SJSA1 (cell line): ENCODE measurements at regions not wholly inside any gene's neighbourhood (a gene's known extent, or its start where the extent isn't known, plus 50 kb on each side); places are given as distances from the start of the nearest gene placed in this dataset.
A peak's percentile ranks its signal among the peaks of the same experiment; 100 is the strongest.

Source experiments
- DNase-seq, 2 experiments: peaks; one replicate each; pipeline ENCODE4 v3.0.0-alpha.2; 2015 to 2020; ENCODE audit warnings: low spot score in 2 of 2, low read depth in 1 of 2
- H3K27ac ChIP-seq: fragments of 250-450 bp; sonication (Bioruptor Pico); 2 replicates; pipeline ENCODE4 v1.5.1; 2020; ENCODE audit warnings: mild to moderate bottlenecking, moderate library complexity
- H3K27me3 ChIP-seq: fragments of 250-450 bp; sonication (Bioruptor Pico); replicated peaks from 2 replicates; pipeline ENCODE4 v1.5.1; 2020; ENCODE audit warnings: mild to moderate bottlenecking, moderate library complexity
- H3K36me3 ChIP-seq: fragments of 250-450 bp; sonication (Bioruptor Pico); 2 replicates; pipeline ENCODE4 v1.5.1; 2020; ENCODE audit warnings: mild to moderate bottlenecking
- H3K4me1 ChIP-seq: fragments of 250-450 bp; sonication (Bioruptor Pico); replicated peaks from 2 replicates; pipeline ENCODE4 v1.6.1; 2021; ENCODE audit warnings: mild to moderate bottlenecking
- H3K4me3 ChIP-seq: fragments of 250-450 bp; sonication (Bioruptor Pico); 2 replicates; pipeline ENCODE4 v1.5.1; 2020; ENCODE audit warnings: mild to moderate bottlenecking
- H3K9me3 ChIP-seq: fragments of 250-450 bp; sonication (Bioruptor Pico); replicated peaks from 2 replicates; pipeline ENCODE4 v1.5.1; 2020; ENCODE audit warnings: mild to moderate bottlenecking

DNA sequence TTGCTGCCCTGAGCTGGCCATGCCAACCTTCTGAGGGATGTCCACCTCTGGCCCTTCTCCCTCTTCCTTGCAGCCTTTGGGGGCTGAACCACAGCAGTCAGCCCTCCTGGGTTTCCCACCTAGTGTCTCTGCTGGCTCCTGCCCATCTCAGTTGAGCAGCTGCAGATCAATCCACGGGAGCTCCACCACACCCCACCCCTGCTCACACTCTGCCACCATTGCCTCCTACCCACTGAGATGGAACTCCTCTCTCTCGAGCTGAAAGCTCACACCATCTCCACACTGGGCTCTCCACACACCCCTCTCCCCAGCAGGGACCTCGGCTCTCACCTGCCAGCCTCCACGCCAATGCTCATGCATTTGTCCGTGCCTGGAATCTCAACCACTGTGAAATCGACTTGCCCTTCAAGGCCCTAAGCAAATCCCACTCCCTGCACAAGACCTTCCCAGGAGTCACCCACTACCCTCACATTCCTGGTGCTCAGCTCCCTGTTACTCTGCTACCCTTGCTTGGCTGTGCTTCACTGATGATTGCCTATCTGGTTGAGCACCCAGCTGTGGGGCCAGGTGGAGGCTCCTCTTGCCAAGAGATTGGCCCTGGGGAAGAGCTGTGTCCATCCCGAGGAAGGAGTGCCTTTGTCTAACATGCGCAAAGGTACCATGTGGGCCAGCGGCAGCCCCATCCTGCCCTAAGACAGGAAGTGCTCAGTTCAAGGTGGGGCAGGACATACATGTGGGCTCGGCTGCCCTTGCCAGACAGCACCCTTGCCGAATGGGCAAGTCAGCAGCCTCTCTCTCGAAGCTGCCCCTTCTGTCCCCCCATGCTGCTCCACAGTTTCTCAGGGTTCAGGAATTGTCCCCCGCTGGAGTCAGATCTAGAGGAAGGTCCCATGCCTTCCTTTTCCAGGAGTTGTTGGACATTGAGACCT is 208.7 kb downstream of the CYP26B1 start:
- no peaks in the 10 kb centered on the region for H3K4me1 ChIP-seq
- no peaks in the 10 kb centered on the region for H3K36me3 ChIP-seq
- DNase-seq = peak in 1 of 2 experiments; percentile 28
- no peak overlapping the region for H3K27ac ChIP-seq
- H3K27me3 ChIP-seq = no peaks in the 10 kb centered on the region
- no peaks in the 10 kb centered on the region for H3K9me3 ChIP-seq
- H3K4me3 ChIP-seq = no peak overlapping the region

- Histone ChIP-seq H3K9me3 (no peaks in the 10 kb centered on the region), H3K27me3 (no peaks in the 10 kb centered on the region), H3K36me3 (no peaks in the 10 kb centered on the region)
These were observed 209.6 kb downstream of the CYP26B1 start for GRCh38 chr2:71938108-71938507.

GRCh38 chr2:71937396-71937795 is 210.3 kb downstream of the CYP26B1 start:
- no peaks in the 10 kb centered on the region for H3K27me3 ChIP-seq
- H3K9me3 ChIP-seq = no peaks in the 10 kb centered on the region
- H3K27ac ChIP-seq = no peak overlapping the region
- H3K4me3 ChIP-seq = no peak overlapping the region
- no peaks in the 10 kb centered on the region for H3K4me1 ChIP-seq
- no peaks in the 10 kb centered on the region for H3K36me3 ChIP-seq
- no peak for DNase-seq

More at GRCh38 chr2:71938108-71938507, 209.6 kb downstream of the CYP26B1 start:
- Histone ChIP-seq H3K4me3 (no peak overlapping the region), H3K4me1 (no peaks in the 10 kb centered on the region), H3K27ac (no peak overlapping the region)
- peak in 1 of 2 experiments; percentile 39 for DNase-seq

DNA sequence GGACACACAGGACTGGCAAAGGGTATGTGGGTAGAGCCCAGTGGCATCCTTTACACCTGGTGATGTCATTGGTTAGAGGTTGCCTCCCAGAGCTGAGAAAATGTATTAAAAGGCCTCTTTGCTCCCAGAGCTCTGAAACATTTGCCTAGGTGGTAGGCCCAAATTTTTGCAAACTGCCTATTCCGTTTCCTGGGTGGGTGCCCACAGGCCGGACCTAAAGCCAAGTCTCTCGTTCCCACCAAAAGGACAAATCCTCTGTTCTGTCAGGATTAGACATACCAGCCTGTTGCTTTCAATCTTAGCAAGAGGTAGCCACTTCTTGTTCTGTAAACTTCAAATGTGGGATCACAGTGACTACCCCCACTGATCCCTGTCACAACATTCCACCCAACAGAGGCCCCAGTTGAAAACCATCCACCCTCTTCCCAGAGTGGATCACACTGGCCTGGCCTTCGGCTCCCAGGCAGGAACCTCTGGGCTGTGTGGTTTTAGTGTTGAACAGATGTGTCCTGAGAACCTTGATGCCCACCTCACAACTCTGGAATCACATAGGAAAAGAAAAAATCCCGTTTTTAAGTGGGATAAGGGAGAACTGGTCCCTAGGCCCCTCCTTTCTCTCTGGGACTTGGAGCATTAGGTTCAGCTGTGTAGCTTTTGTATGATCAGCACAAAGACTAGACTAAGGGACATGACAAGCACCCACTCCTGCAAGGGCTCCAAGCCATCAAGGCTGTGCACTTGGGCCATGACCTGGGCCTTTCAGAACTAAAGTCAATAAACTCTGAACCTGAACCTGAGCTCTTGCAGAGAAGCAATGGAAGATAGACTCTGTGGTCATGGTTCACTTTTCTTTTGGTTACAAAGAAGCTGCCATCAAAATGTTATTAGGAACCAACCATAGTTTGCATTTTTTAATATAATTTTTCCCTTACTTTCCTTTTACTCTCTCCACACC is 211.3 kb downstream of the CYP26B1 start:
- Histone ChIP-seq H3K4me1 (no peaks in the 10 kb centered on the region), H3K27me3 (no peaks in the 10 kb centered on the region), H3K36me3 (no peaks in the 10 kb centered on the region), H3K9me3 (no peaks in the 10 kb centered on the region), H3K4me3 (no peak overlapping the region), H3K27ac (no peak overlapping the region)
- DNase-seq = no peak

GRCh38 chr2:71935262-71935848 is 212.3 kb downstream of the CYP26B1 start:
- Histone ChIP-seq H3K4me1 (peaks cover 3% of the 10 kb centered on the region), H3K9me3 (no peaks in the 10 kb centered on the region), H3K36me3 (no peaks in the 10 kb centered on the region), H3K27me3 (no peaks in the 10 kb centered on the region), H3K4me3 (no peak overlapping the region), H3K27ac (no peak overlapping the region)
- peak in 1 of 2 experiments; percentile 25 for DNase-seq

DNA sequence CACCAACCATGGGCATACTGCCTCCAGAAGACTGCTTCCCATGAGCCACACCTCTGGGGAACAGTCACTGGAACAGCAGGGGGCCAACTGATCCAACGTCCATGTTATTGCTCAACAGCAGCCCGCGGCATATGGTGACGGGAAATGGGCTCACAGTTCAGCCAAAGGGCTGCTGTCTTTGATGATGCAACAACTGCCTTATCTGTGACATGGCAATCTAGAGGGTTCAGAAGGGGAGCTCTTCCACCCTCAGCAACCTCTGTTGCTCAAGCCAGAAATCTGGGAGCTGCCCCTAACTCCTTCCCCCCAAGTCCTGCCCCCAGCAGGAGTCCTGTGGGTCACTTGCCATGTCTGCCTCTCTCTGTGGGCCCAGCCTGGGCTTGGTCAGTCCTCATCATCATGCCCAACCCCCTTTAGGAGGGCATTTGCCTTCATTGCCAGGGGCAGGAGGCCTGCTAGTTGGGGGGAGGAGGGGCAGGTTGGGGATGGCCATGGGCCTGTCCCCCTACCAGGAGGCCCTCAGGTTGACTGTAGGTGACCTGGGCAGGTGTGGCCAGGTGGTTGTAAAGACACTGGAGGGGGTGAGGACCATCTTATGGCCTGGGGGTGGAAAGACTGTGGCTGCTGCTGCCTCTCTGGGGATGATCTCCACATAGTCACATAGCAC is 212.9 kb downstream of the CYP26B1 start:
- no peaks in the 10 kb centered on the region for H3K9me3 ChIP-seq
- no peak for DNase-seq
- H3K27ac ChIP-seq = no peak overlapping the region
- H3K36me3 ChIP-seq = no peaks in the 10 kb centered on the region
- H3K27me3 ChIP-seq = no peaks in the 10 kb centered on the region
- no peak overlapping the region for H3K4me3 ChIP-seq
- H3K4me1 ChIP-seq = peaks cover 9% of the 10 kb centered on the region

DNA sequence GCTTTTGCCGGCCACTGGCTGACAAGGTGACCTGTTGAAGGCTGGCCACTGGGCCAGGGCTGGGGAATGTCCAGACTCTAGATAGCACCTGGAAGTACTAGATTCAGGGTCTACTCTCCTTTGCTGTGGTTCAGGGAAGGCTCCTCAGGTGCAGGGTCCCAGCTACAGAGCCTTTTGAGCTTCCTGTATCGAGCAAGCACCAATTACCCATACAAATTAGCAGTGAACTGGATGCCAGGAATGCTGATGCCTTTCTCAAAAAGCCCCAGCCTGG is 213.4 kb downstream of the CYP26B1 start:
- Histone ChIP-seq H3K4me3 (no peak overlapping the region), H3K27me3 (no peaks in the 10 kb centered on the region), H3K36me3 (no peaks in the 10 kb centered on the region), H3K9me3 (no peaks in the 10 kb centered on the region), H3K4me1 (peaks cover 10% of the 10 kb centered on the region), H3K27ac (no peak overlapping the region)
- DNase-seq = no peak

DNA sequence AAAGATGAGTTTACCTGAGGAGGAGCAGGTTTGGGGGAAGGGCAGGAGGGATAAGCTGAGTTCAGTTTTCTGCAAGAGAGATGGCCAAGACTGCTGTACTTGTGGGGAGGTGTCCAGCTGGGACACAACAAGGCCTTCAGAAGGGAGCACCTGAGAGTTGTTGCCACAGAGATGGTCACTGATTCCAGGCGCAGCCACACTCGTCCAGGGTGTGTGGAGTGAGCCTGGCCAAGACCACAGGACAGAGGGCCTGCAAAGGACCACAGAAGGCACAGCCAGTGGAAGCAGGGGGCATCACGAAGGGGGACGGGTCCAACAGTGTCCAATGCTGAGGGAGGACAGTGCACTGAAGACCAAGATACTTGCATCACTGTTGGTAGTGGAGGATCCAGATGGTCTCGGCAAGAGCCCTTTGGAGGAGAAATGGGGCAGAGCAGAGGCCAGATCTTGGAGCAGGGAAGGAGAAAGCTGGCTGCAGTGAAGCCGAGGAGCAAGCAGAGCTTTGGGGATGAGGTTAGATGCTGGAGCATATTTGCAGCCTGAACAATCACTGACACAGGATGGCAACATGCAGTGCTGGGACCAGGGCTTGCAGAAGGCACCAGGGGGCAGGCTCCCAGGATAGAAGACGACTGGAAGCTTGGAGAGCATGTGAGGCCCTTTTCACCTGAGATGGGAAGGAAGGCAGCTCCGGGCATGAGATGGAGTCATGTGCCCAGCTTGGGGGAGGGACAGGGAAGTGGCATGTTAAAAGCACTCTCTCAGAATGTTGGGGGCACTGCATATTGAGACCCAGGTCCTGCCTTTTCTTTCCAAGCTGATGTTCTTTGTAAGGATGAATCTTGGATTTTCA is 214.0 kb downstream of the CYP26B1 start:
- no peak for DNase-seq
- H3K36me3 ChIP-seq = no peaks in the 10 kb centered on the region

DNA sequence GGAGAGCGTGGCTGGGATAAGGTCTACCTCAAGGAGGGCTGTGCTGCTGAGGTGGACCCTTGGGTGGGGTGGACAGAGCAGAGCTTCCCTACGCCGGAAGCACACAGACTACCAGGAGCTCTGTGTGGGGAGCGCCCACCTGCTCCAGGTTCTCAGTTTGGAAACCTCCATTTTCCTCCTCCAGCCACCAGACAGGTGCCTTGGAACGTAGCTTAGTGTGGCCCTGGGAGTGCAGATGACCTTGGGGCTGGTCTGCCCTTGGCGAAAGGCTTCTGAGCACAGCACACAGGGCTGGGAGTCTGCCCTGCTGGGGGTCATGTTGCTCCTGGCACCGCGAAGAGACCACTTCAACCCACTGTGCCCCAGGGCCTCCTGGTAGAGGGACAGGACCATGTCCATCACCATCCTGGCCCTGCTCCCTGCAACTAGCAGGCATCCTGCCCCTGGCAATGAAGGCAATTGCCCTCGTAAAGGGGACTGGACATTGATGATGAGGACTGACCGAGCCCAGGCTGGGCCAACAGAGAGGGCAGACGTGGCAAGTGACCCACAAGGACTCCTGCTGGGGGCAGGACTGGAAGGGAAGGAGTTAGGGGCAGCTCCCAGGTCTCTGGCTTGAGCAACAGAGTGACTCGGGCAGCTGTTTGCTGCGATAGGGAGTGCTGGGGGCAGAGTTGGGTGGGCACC is 214.7 kb downstream of the CYP26B1 start:
- no peak overlapping the region for H3K27ac ChIP-seq
- no peaks in the 10 kb centered on the region for H3K9me3 ChIP-seq
- H3K36me3 ChIP-seq = no peaks in the 10 kb centered on the region
- no peaks in the 10 kb centered on the region for H3K27me3 ChIP-seq
- DNase-seq = peak in 1 of 2 experiments; percentile 33
- peaks cover 10% of the 10 kb centered on the region for H3K4me1 ChIP-seq
- no peak overlapping the region for H3K4me3 ChIP-seq

More for the DNA sequence above, 214.0 kb downstream of the CYP26B1 start:
- no peak overlapping the region for H3K4me3 ChIP-seq
- H3K27me3 ChIP-seq = no peaks in the 10 kb centered on the region
- H3K9me3 ChIP-seq = no peaks in the 10 kb centered on the region
- H3K4me1 ChIP-seq = peaks cover 10% of the 10 kb centered on the region
- no peak overlapping the region for H3K27ac ChIP-seq

DNA sequence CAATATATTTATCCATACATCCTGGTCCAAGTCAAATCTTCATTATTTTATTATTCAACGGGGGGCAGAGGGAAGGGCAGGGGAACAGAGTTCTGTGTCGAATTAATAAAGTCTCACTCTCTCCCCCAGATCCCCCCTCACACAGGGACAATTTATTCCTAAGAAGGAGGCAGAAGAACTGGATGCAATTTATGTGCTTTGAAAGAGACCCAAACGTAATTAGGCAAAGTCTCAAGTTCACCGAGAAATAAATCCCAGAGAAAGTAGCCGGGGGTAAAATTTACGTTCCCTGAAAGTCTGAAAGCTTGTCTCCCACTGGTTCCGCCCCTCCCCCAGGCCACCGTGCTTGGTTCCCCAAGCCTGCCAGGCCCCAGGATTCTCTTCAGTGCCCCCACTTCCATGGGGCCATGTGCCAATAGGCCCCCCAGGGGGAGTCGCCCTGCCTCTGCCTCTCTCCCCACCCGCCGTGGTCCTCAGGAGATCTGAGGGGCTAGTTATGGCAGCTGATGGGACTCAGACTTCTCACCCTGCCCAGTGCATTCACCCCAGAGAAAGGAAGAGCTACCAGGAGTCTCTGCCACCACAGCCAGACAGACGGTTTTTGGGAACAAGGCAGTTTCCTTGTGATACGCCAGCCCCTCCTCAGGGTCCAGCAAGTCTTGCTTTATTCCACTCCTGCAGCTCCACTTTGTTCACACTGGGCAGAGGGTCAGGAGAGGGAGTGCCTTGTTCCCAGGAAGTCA is 215.5 kb downstream of the CYP26B1 start:
- H3K4me3 ChIP-seq = no peak overlapping the region
- no peaks in the 10 kb centered on the region for H3K36me3 ChIP-seq
- no peaks in the 10 kb centered on the region for H3K27me3 ChIP-seq
- H3K27ac ChIP-seq = no peak overlapping the region
- H3K9me3 ChIP-seq = no peaks in the 10 kb centered on the region
- H3K4me1 ChIP-seq = peaks cover 10% of the 10 kb centered on the region
- peak in 1 of 2 experiments; percentile 40 for DNase-seq

DNA sequence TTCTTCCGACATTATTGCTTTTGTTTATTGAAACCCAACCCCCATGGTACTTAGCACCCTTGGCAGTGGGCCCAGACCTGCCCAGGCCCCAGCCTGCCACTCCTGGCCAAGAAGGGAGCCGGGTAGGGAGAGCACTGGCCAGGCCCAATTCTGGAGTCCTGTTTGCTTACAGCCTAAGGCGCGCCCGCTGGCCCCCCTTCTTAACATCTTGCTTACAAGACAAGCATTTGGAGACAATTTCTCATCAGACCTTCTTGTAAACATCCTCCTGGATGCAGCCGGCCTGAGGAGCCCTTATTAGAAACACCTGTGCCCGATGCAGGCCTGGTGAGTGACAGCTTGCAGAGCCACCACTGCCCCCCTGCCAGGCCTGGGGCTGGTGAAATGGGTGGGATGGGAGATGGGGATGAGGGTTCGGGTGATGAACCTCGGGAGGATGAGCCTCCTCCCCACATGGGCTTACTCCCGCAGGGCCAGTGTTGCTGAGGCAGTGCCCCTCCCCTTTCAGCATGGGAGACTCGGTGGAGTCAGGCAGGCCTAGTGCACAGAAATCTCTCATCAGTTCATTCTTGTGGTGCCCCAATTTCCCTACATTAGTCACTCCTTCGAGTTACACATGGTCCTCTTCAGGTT is 217.5 kb downstream of the CYP26B1 start:
- Histone ChIP-seq H3K9me3 (no peaks in the 10 kb centered on the region), H3K27me3 (no peaks in the 10 kb centered on the region), H3K4me3 (no peak overlapping the region), H3K27ac (no peak overlapping the region), H3K4me1 (peaks cover 10% of the 10 kb centered on the region), H3K36me3 (no peaks in the 10 kb centered on the region)
- DNase-seq = peak; percentile 25 to 65
